ENCODE measurements at regions not wholly inside any gene's neighbourhood (a gene's known extent, or its start where the extent isn't known, plus 50 kb on each side); places are given as distances from the start of the nearest gene placed in this dataset.

DNA sequence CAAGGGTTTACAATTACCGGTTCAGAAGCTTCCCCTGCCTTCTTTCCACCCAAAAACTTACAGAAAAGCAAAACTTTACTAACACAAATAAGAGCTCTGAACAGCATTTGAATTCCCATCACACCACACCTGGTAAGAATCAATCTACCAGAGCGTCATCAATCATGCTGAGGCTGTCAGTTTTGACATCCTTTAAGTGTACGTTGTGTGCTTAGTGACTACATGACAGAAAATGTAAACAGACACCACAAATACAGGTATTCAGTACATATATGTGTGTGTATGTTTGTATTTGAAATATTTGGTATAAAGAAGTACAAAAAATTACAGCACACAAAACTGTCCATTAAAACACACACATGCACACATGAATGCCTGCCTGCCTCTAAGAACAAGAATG lies 523.5 kb downstream of the TMEM182 start:
- DNase-seq = no peak

DNA sequence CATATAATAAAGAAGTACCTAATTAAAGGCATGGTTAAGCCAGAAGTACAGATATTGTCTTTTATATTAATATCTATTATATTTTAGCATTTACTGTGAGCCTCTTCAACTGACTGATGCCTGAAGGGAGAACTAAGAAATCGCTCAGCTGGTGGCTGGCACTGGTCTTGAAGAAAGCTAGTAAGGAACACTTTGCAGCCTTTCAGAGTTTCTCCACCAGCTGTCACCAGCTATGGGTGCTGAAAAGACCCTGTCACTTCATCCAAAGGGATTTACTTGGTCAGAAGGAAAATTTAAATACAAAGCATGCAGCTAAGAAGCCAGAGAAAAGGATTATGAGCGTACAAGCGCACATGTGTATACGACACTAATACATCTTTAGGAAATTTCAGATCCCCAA lies 525.9 kb downstream of the TMEM182 start:
- no peak for DNase-seq

DNA sequence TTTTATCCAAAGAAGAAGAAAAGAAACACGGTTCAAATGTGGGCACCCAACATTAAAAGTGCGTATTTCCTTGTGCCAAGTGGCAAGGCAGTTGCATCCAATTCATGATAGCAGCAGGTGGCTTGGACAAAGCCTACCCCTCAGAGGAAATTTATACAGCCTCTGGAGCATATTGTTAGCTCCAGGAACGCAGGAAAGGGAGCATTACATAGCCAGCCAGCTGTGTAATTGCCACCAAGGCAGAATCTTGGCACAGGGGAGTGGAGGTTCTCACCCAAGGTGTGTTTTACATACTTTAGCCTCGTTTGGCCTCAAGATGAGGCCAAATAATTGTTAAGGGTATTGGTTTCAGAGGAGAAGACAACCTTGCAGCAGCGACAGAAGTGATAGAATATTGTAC lies 526.9 kb downstream of the TMEM182 start:
- DNase-seq = no peak

DNA sequence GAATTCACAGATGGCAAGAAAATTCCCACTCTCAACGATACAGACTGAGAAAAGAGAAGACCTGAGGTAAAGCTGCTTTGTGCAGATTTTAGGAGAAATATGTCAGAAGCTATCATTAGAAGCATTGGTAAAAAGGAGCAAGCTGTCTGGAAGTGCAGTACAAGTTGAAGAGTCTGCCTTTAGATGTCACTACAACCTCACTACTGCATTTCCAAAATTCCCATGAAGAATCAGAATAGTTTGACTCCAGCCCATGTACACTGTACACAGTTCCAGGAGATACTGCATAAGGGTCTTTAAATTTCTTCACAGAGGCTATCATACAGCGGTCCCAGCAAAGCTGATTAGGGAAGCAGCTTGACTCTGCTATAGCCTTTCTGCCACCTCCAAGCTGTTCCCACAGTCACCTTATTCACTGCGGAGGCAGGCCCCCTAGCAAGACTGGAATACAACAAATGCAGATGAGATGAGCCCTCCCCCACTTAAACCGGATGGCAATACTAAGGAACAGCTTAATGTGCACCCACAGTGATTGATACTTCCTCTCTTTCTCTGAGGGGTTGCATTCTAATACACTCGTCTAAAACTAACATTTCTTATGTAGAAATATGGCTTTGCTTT lies 527.4 kb downstream of the TMEM182 start:
- DNase-seq = no peak

DNA sequence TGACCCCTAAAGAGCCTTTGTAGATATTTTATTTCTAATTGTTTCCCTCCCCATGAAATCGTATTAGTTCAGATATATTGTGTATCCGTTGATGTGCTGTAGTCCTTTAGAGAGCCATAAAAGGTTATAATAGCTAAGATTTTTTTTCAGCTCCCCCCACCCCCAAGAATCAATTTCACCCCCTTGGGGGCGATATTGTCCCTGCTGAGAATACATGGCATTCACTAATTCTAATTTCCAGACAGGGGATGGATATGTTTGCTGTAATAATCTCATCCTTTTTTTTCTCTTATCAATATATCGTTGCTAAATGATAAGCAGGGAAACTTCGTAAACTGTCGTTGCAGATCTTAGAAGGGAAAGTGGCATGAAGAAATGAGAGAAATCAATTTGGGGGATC lies 530.7 kb downstream of the TMEM182 start:
- no peak for DNase-seq

DNA sequence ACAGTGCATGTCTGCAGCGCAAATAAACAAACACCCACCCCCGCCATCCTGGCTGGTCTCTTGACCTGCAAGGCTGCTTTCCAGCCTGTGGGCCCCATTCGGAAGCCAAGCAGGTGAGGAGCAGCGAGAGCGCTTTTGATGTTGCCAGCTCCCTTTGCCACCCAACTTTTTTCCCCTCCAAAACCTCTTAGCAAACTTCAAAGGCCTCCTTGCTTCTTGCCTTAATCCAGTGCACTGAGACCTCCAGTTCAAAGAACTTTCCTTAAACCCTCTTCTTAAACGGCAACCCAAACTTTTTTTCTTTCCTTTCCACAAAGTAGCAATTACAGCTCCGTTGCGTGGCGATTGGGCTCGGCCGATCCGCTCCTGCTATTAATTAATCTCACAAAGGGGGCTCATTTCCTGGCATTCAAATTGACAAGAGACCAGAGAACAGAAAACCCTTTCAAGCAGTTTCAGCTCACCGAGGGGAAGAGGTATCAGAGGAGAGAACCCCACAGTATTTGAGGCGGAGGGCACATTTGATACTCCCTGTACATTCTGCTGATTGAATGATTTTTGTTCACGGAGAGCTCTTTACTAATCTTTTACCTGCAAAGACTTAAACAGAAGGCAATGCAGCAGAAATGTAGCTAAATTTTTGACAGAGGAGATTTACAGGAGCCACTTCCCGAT lies 531.4 kb downstream of the TMEM182 start:
- no peak for DNase-seq

DNA sequence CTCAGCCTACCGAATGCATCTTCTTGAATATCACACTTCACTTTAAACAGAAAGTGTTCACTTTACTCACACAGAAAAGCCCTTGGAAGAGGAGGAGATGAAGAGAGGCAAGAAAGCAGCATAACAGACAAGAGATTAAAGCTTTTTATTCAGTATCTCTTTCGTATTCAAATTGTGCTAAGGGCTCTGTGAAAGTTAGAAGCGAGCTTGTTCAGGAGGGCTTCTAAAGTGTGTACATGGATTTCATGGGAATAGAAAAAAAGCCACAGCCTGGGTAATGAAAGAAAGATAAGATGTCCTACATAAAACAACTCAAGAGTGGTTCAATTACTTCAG lies 531.9 kb downstream of the TMEM182 start:
- DNase-seq = no peak

DNA sequence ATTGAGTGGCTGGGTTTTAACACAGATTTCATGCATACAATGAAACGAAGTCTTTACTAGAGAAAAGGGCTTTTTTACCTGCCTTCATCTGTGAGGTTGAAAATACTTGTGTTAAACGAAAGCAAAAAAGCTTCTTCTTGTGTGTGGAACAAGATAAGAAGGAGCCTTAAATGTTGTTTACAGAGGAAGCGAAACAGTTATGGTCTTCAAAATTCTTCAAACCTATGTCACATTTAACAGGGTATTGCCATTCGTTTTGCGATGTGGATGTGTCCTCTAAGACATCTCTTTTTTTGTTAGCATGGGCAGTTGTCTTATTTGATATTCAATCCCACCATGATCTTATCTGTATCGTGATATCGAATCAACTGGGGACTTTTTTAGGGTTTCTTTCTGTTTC lies 532.6 kb downstream of the TMEM182 start:
- no peak for DNase-seq

DNA sequence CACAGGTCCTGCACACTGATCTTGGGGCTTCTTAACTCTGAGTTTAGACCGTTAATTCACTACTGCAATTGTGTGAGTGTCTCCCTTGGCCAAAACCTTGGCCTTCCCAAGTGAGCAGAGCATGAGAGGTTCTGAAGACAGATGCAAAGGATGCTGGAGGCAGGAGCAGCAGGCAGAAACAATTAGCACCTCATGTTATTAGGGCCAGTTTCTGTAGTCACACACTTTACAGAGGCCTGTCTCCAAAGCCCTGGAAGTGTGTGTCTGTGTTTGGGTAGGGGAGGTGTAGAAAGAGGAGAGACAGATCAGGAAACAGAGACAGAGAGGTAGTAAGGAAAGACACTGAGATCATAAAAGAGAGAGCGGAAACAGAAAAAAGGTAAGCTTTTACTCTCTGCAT lies 533.8 kb downstream of the TMEM182 start:
- no peak for DNase-seq

DNA sequence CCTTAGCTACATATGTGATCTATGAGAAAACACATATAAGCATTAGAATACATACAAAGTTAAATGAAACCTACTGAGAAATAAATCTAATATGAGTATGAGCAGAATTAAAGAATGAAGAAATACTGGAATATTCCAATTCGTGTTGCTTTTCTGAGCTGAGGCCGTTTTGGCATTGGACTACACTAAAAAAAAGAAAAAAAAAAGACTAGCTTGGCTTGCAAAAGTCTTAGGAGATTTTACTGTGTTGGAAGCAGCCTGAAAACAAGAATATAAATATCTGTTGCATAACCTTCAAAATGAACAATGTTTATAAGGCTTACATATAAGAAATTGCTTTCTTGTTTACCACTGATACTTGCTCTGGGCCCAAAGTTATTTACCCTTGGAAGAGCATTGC lies 562.8 kb downstream of the TMEM182 start:
- DNase-seq = no peak

DNA sequence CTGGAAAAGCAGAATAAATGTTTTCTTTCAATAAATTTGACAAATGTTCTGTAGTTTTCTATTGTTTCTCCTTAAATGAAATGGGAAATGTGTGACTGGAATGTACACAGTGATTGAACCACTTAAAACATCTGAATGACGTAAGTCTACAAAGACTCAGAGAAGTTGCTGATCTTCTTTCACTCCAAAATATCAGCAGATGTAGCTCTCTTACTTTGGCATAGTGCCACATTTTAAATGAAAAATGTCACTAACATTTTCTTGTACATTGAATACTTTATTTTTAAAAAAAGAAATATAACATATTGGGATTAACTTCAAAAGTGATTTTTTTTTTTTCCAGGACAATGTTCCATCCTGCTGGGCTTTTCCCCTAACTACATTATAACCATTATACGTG lies 565.6 kb downstream of the TMEM182 start:
- no peak for DNase-seq

DNA sequence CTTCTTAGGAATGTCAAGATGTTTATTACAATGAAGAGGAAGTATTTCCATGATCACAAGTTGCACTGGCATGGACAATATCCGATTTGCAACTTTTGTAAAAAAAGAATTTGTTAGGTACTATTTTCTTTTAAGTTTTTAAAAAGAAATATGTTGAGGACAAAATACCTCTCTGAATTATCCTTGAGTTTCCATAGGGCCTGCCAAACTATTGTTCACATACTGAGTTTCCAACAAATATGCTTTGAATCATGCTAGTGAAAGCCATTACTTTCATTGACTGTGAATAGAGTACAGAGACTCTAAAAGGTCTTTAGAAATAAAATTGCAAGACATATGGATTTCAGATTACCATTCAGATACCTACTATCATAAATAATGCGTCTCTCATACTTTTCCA lies 566.1 kb downstream of the TMEM182 start:
- no peak for DNase-seq

DNA sequence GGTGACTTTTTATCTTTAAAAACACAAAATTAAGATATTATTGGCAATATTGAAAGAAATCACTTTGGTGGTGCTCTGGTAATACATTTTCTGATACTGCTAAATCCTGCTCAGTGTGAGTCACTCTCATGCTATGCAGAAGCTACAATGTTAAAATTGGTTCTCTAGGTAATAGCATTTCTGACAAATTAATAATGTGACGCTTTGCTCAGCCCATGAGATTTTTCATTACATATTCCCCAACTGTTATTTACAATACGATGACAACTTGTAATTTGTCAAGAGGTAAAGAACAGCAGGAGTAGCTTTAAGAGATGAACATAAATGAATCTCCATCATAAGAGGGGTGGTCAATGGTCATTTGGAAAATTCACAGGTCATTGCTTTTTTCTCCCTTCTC lies 573.6 kb downstream of the TMEM182 start:
- DNase-seq = no peak

DNA sequence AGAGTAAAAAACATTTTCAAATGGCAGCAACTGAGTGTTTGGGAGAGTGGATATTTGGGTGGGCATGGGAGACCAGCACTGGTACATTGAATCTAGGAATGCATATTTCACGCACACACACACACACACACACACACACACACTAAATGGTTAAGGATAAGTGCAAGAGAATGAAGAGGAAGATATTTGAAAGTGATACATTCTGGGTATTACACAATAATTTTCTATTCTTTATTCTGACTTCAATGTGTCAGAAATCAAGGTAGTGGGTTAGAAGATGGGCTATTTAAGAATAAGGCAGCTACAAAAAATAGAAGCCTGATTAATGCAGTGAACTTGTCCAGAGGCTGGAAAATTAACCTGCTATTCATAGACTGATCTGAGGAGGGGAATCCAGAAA lies 577.0 kb downstream of the TMEM182 start:
- no peak for DNase-seq

DNA sequence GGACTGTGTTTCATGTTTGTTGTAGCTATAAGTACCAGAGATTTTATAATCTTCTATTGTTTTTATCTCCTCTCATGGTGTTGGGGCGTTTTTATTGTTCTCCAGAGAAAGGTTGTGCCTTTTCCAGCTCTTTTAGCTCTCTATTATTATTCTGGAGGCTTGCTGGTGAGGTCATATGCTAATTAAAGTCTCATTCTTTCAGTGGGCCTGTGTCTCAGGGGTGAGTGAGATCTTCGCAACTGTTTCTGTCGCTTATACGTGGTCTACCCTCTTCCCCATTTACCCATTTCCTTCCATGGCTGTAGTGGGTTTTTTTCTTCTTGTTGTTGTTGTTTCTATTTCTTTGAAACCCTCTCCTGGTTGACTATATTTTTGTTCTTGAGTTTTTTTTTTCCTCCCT lies 584.9 kb downstream of the TMEM182 start:
- DNase-seq = no peak

DNA sequence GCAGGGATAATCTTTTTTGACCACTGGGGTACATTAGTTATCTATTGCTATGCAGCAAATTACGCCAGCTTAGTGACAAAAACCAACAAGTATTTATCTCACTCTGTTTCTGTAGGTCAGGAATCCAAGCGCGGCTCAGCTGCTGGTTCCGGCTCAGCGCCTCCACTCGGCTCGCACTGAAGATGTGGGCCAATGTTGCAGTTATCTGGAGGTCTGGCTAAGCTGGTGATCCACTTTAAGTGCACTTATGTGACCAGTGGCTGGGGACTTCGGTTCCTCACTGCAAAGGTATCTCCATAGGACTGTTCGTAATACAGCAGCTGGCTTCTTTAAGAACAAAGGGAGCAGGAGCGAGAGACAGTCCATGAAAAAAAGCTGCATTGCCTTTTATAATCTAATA lies 591.9 kb downstream of the TMEM182 start:
- DNase-seq = no peak

DNA sequence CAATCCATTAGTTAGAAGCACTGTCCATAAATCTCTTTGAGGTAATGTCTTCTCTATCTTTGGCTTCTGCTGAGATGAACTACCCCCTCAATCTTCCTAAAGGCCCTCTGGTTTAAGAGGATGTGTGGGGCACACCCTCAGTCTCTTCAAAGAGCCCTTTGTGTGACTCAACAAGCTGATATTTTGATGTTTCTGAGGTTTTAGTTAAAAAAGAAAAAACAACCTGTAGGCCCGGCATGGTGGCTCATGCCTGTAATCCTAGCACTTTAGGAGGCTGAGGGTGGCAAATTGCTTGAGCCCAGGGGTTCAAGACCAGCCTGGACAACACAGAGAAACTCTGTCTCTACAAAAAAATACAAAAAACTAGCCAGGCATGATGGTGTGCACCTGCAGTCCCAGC lies 593.5 kb downstream of the TMEM182 start:
- no peak for DNase-seq

DNA sequence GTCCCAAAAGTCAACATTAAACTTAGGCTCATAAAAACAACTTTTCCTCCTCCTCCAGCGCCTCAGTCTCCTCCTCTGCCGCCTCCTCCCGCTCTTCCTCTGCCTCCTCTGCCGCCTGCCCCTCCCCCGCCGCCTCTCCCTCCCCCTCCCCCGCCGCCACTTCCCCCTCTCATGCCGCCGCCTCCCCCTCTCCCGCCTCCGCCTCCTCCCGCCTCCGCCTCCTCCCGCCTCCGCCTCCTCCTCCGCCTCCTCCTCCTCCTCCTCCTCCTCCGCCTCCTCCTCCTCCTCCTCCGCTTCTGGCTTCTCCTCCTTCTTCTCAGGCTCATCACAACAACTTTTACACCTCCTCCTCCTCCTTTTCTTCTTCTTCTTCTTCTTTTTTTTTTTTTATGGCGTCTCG lies 599.9 kb downstream of the TMEM182 start:
- DNase-seq = no peak

DNA sequence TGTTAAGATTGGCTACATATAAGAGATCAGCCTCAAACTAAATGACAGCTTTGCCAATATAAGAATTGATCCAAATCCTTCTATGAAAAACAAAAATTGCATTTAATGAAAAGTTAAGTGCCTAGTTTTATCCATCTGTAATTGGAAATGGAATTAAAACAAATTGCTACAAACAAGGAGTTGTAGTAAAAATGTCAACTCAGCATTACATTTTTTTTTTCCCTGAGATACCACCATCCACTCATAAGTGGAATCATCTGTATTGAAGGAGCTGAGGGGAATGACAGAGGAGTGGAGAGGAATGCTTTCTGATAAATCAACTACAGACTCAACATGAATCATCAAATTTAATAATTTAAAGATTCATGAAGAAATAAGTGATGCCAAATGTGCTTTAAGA lies 601.8 kb downstream of the TMEM182 start:
- no peak for DNase-seq

DNA sequence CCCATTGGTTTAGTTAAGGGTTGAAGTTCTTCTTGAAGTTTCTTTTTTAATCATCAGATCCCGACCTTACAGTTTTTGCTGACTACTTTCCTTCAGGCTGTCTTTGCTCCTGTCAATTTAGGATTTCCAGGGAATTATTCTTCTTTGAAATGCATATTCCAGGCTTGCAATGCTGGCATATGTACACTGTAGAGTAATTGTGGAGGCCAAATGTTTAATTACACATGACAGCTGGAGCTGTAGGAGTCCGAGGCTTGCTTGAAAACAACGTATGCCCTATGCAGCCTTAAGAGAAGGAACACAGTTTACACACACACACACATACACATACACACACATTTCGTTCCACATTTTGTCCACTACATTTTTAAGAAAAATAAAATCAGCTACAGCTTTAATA lies 602.3 kb downstream of the TMEM182 start:
- DNase-seq = no peak

DNA sequence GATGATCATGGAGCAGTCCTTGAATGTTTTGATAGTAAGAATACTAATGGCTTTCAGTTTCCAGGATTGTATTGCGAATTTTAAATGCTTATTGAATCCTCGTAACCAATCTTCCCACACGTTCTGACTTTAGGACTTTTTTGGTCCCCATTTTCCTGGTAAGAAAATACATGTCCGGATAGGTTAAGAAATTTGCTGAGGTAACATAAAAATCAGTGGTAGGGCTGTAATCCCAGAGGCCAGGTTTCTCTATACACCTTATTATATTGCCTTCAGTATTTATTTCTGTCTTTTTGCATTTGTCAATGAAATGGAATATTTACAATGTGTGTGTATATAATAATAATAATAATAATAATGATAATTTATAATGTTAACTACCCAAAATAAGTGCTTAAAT lies 603.2 kb downstream of the TMEM182 start:
- no peak for DNase-seq

DNA sequence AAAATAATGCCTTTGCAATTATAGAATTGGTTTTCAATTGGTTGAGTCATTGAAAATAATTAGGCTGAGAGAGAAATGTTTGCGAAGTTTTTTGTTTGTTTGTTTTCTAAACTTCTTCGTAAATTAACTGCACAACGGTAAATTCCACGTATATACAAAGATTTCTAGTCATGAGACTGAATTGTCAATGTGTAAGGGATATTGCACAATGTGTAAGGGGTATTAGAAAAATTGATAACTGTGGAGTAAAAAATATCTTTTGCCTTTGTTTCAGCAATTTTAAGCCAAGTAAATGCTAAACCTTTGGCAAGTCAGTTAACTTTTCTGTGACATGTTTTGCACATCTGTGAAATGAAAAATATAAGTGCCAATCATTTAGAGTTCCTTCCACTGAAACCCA lies 606.0 kb downstream of the TMEM182 start:
- DNase-seq = no peak

DNA sequence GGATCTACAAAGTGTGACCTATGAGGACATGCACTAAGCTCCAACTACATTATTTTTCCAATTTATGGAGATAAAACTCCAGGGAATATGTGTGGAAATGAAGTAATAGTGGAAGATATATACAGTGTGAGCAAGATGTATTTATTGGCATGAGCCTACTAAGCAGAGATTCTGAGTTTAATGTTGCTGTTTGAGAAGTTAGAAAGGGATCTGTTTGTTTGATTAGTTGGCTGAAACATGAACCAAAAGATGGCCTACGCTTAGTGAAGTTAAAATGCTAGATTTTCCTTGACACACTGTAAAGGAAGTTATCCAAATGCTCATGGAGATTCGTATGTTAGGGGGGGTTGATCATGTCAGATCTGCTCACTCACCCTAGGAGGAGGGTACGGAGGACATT lies 621.7 kb downstream of the TMEM182 start:
- no peak for DNase-seq

DNA sequence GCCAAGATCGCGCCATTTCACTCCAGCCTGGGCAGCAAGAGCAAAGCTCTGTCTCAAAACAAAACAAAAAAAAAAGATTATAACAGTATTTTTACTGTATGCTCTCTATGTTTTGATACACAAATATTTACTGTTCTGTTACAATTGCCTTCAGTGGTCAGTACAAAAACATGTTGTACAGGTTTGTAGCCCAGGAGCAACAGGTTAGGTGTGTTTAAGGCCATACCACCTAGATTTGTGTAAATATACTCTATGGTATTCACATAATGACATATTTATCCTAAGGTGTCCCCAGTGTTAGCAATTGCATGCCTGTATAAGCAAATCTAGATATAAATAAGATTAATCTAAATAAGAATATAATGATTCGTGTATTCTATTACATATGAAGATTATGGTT lies 625.0 kb downstream of the TMEM182 start:
- DNase-seq = no peak

DNA sequence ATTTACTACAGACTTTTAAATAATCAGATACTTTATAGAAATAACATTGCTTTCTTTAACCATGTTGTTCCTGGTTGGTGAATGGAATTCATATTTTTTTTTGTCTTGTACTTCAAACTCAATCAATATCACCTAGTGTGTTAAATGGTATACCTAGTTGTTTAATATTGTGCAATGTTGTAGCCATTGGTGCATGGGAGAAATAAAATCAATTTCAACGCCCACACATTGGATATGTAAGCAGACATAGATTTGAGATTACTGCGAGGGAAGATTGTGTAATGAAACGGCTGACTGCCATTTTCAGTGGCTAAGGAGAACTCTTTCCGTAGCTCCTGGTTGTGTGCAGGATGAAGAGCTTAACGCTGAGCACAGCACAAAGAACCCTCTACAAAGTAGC lies 626.1 kb downstream of the TMEM182 start:
- no peak for DNase-seq

DNA sequence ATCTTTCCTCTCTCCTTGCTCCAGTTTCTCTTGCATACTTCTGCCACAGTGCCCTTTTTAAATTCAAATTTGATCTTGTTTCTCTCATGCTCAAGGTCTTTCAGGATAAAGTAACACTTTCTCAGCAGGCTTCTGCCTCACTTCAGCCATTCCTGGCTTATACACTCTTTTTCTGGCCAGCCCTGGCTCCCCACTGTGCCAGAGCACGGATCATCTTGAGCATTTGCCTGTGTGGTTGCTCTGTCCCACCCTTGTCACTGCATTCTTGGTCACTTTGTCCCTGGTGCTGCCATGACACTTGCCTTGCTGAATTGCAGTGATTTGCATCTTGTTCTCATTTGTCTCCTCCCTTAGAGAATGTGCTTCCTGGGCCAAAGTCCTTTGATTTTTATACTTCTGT lies 634.3 kb downstream of the TMEM182 start:
- no peak for DNase-seq
